A204.1 (cell line): ENCODE measurements at regions not wholly inside any gene's neighbourhood (a gene's known extent, or its start where the extent isn't known, plus 50 kb on each side); places are given as distances from the start of the nearest gene placed in this dataset.

Experiments used
- FAIRE-seq: peaks from 2 replicates; lab custom pipeline; 2012; peaks lifted over from hg19 to GRCh38; lab: Jason Lieb, UNC

GRCh38 chr6:94367316-94367715 lies 948.0 kb upstream of the EPHA7 start:
- FAIRE-seq: no peak

GRCh38 chr6:94362061-94362864 lies 942.9 kb upstream of the EPHA7 start:
- no peak for FAIRE-seq

- FAIRE-seq: no peak
Observed at GRCh38 chr6:94361304-94362060, 942.1 kb upstream of the EPHA7 start.

GRCh38 chr6:94357381-94357980 lies 938.1 kb upstream of the EPHA7 start:
- no peak for FAIRE-seq

- FAIRE-seq: no peak
Observed at GRCh38 chr6:94350833-94351232, 931.5 kb upstream of the EPHA7 start.

- no peak for FAIRE-seq
Observed at GRCh38 chr6:94349227-94349626, 929.9 kb upstream of the EPHA7 start.

GRCh38 chr6:94344866-94345265 lies 925.5 kb upstream of the EPHA7 start:
- peak; percentile 93 for FAIRE-seq

GRCh38 chr6:94341173-94341572 lies 921.8 kb upstream of the EPHA7 start:
- FAIRE-seq: no peak

- no peak for FAIRE-seq
Observed at GRCh38 chr6:94323853-94324252, 904.5 kb upstream of the EPHA7 start.

GRCh38 chr6:94300424-94301144 lies 881.2 kb upstream of the EPHA7 start:
- no peak for FAIRE-seq

- FAIRE-seq: no peak
Observed at GRCh38 chr6:94289131-94289530, 869.8 kb upstream of the EPHA7 start.

GRCh38 chr6:94278146-94278545 lies 858.8 kb upstream of the EPHA7 start:
- no peak for FAIRE-seq

- FAIRE-seq: no peak
Observed at GRCh38 chr6:94272327-94272726, 853.0 kb upstream of the EPHA7 start.

- no peak for FAIRE-seq
Observed at GRCh38 chr6:94270091-94270948, 851.0 kb upstream of the EPHA7 start.

GRCh38 chr6:94269256-94269655 lies 849.9 kb upstream of the EPHA7 start:
- no peak for FAIRE-seq

GRCh38 chr6:94260765-94261164 lies 841.4 kb upstream of the EPHA7 start:
- peak; percentile 14 for FAIRE-seq

- peak; percentile 29 for FAIRE-seq
Observed at GRCh38 chr6:94254689-94255088, 835.3 kb upstream of the EPHA7 start.

- FAIRE-seq: no peak
Observed at GRCh38 chr6:94251878-94252277, 832.5 kb upstream of the EPHA7 start.

GRCh38 chr6:94245395-94245794 lies 826.0 kb upstream of the EPHA7 start:
- no peak for FAIRE-seq

- no peak for FAIRE-seq
Observed at GRCh38 chr6:94238868-94239267, 819.5 kb upstream of the EPHA7 start.

GRCh38 chr6:94227741-94228140 lies 808.4 kb upstream of the EPHA7 start:
- no peak for FAIRE-seq

GRCh38 chr6:94217836-94218235 lies 798.5 kb upstream of the EPHA7 start:
- no peak for FAIRE-seq
